Glomerular visceral epithelial cell (primary cell): ENCODE measurements at regions not wholly inside any gene's neighbourhood (a gene's known extent, or its start where the extent isn't known, plus 50 kb on each side); places are given as distances from the start of the nearest gene placed in this dataset.
A peak's percentile ranks its signal among the peaks of the same experiment; 100 is the strongest.
"Not testable (repeated sequence)": the region's sequence is repeated elsewhere in the genome, so short reads cannot be mapped to it uniquely, and the experiment has no call there.

Source experiments
- DNase-seq: peaks from one replicate; pipeline ENCODE4 v3.0.0-alpha.2; 2016; ENCODE audit errors: extremely low spot score

GRCh38 chr3:115252679-115253078 lies 105.6 kb upstream of the ZBTB20 start:
- DNase-seq: no peak

GRCh38 chr3:115254492-115255196 lies 107.6 kb upstream of the ZBTB20 start:
- peak; percentile 15 for DNase-seq

- DNase-seq: no peak
These were observed 108.1 kb upstream of the ZBTB20 start for GRCh38 chr3:115255197-115255585.

GRCh38 chr3:115270849-115271248 lies 123.8 kb upstream of the ZBTB20 start:
- no peak for DNase-seq

- peak; percentile 36 for DNase-seq
These were observed 125.1 kb upstream of the ZBTB20 start for GRCh38 chr3:115272036-115272824.

GRCh38 chr3:115275896-115276295 lies 128.8 kb upstream of the ZBTB20 start:
- no peak for DNase-seq

GRCh38 chr3:115279939-115280338 lies 132.9 kb upstream of the ZBTB20 start:
- DNase-seq: no peak

- DNase-seq: no peak
These were observed 133.4 kb upstream of the ZBTB20 start for GRCh38 chr3:115280506-115280905.

GRCh38 chr3:115281697-115282675 lies 134.9 kb upstream of the ZBTB20 start:
- DNase-seq: no peak

GRCh38 chr3:115284980-115285379 lies 137.9 kb upstream of the ZBTB20 start:
- peak; percentile 57 for DNase-seq

- no peak for DNase-seq
These were observed 139.6 kb upstream of the ZBTB20 start for GRCh38 chr3:115286529-115287197.

- no peak for DNase-seq
These were observed 140.1 kb upstream of the ZBTB20 start for GRCh38 chr3:115287198-115287597.

GRCh38 chr3:115292131-115292530 lies 145.0 kb upstream of the ZBTB20 start:
- no peak for DNase-seq

GRCh38 chr3:115292677-115293165 lies 145.6 kb upstream of the ZBTB20 start:
- DNase-seq: no peak

GRCh38 chr3:115293321-115293720 lies 146.2 kb upstream of the ZBTB20 start:
- no peak for DNase-seq

GRCh38 chr3:115301364-115301860 lies 154.3 kb upstream of the ZBTB20 start:
- no peak for DNase-seq

GRCh38 chr3:115317953-115318352 lies 170.9 kb upstream of the ZBTB20 start:
- not testable (repeated sequence) for DNase-seq

GRCh38 chr3:115321400-115321805 lies 174.3 kb upstream of the ZBTB20 start:
- DNase-seq: no peak

GRCh38 chr3:115322901-115323300 lies 175.8 kb upstream of the ZBTB20 start:
- DNase-seq: no peak

GRCh38 chr3:115323380-115323779 lies 176.3 kb upstream of the ZBTB20 start:
- no peak for DNase-seq

- DNase-seq: no peak
These were observed 177.0 kb upstream of the ZBTB20 start for GRCh38 chr3:115324056-115324455.
